Liver (tissue), 8 donors: ENCODE measurements at regions not wholly inside any gene's neighbourhood (a gene's known extent, or its start where the extent isn't known, plus 50 kb on each side); places are given as distances from the start of the nearest gene placed in this dataset.

Experiments
- DNase-seq: peaks from one replicate; pipeline ENCODE4 v3.0.0-alpha.2; 2017; ENCODE audit warnings: low spot score
- H3K27ac ChIP-seq, 2 donors: one replicate each; pipeline ENCODE4 v1.7.0; 2013; ENCODE audit warnings: inconsistent platforms in 2 of 2, low read length in 2 of 2, control low read depth in 1 of 2, low read depth in 1 of 2, mild to moderate bottlenecking in 1 of 2
- H3K27me3 ChIP-seq, 4 donors: one replicate each; pipeline versions ENCODE4 v1.6.1 to v1.7.0; 2013; ENCODE audit warnings: low read length in 3 of 4, inconsistent platforms in 1 of 4, mild to moderate bottlenecking in 1 of 4, moderate library complexity in 1 of 4; ENCODE audit not compliant: control insufficient read depth in 4 of 4, insufficient read depth in 4 of 4
- H3K36me3 ChIP-seq, 4 donors: one replicate each; pipeline versions ENCODE4 v1.6.1 to v1.7.0; 2013; ENCODE audit warnings: low read length in 3 of 4, mild to moderate bottlenecking in 3 of 4, low read depth in 1 of 4, moderate library complexity in 1 of 4; ENCODE audit not compliant: control insufficient read depth in 4 of 4, insufficient read depth in 3 of 4
- H3K4me1 ChIP-seq, 4 donors: one replicate each; pipeline versions ENCODE4 v1.6.1 to v1.7.0; 2013; ENCODE audit warnings: low read length in 3 of 4, mild to moderate bottlenecking in 3 of 4, moderate library complexity in 1 of 4; ENCODE audit not compliant: control insufficient read depth in 4 of 4, insufficient read depth in 4 of 4
- H3K4me3 ChIP-seq, 3 donors: one replicate each; pipeline versions ENCODE4 v1.6.1 to v1.7.0; 2013; ENCODE audit warnings: low read length in 3 of 3, control low read depth in 1 of 3, low read depth in 1 of 3, mild to moderate bottlenecking in 1 of 3
- H3K9ac ChIP-seq, 2 donors: one replicate each; pipeline ENCODE4 v1.7.0; 2013; ENCODE audit warnings: low read length in 2 of 2, mild to moderate bottlenecking in 2 of 2, moderate library complexity in 2 of 2, control low read depth in 1 of 2, low read depth in 1 of 2
- H3K9me3 ChIP-seq, 4 donors: one replicate each; pipeline versions ENCODE4 v1.6.1 to v1.7.0; 2013; ENCODE audit warnings: low read length in 3 of 4; ENCODE audit not compliant: control insufficient read depth in 4 of 4
- EGR1 ChIP-seq, 2 donors: IDR thresholded peaks; 2 replicates each; pipeline ENCODE4 v1.6.1; 2016 to 2018; ENCODE audit warnings: antibody characterized with exemption in 2 of 2, low read depth in 2 of 2
- FOXA1 ChIP-seq: IDR thresholded peaks from 2 replicates; pipeline ENCODE4 v1.6.1; 2016; ENCODE audit warnings: antibody characterized with exemption
- FOXA2 ChIP-seq: IDR thresholded peaks from 2 replicates; pipeline ENCODE4 v1.6.1; 2016; ENCODE audit warnings: antibody characterized with exemption
- GABPA ChIP-seq, 2 donors: IDR thresholded peaks in 1 of 2; conservative IDR thresholded peaks in 1 of 2; 2 replicates each; pipeline ENCODE4 v1.6.1; 2016; ENCODE audit warnings: antibody characterized with exemption in 2 of 2, mild to moderate bottlenecking in 1 of 2, moderate library complexity in 1 of 2
- HNF4A ChIP-seq, 2 donors: conservative IDR thresholded peaks; 2 replicates each; pipeline ENCODE4 v1.6.1; 2016; ENCODE audit warnings: antibody characterized with exemption in 2 of 2, mild to moderate bottlenecking in 2 of 2
- HNF4G ChIP-seq: IDR thresholded peaks from 2 replicates; pipeline ENCODE4 v1.6.1; 2016; ENCODE audit warnings: antibody characterized with exemption
- JUND ChIP-seq, 2 donors: IDR thresholded peaks; 2 replicates each; pipeline ENCODE4 v1.6.1; 2016; ENCODE audit warnings: antibody characterized with exemption in 2 of 2
- NR2F2 ChIP-seq: IDR thresholded peaks from 2 replicates; pipeline ENCODE4 v1.6.1; 2016; ENCODE audit warnings: antibody characterized with exemption
- RAD21 ChIP-seq, 2 donors: IDR thresholded peaks; 2 replicates each; pipeline ENCODE4 v1.6.1; 2016; ENCODE audit warnings: antibody characterized with exemption in 2 of 2, mild to moderate bottlenecking in 2 of 2
- SP1 ChIP-seq: IDR thresholded peaks from 2 replicates; pipeline ENCODE4 v1.6.1; 2018; ENCODE audit warnings: antibody characterized with exemption, mild to moderate bottlenecking
- TAF1 ChIP-seq: conservative IDR thresholded peaks from 2 replicates; pipeline ENCODE4 v1.6.1; 2016; ENCODE audit warnings: antibody characterized with exemption, mild to moderate bottlenecking
- YY1 ChIP-seq: IDR thresholded peaks from 2 replicates; pipeline ENCODE4 v1.6.1; 2016; ENCODE audit warnings: antibody characterized with exemption, mild to moderate bottlenecking
- WGBS: extraction: QIAGEN DNeasy Blood & Tissue Kit; methylation state at CpG from one replicate; pipeline ENCODE4 v1.1.7; 2013; 5-methylcytosine and 5-hydroxymethylcytosine counted together
- TF ChIP-seq, protein P1 (sequence below): IDR thresholded peaks from 2 replicates; pipeline ENCODE4 v1.6.1; 2016; ENCODE audit warnings: antibody characterized with exemption
- TF ChIP-seq, protein P2 (sequence below): IDR thresholded peaks from 2 replicates; pipeline ENCODE4 v1.6.1; 2016; ENCODE audit warnings: antibody characterized with exemption
- TF ChIP-seq, protein P3 (sequence below): IDR thresholded peaks from 2 replicates; pipeline ENCODE4 v1.6.1; 2016; ENCODE audit warnings: antibody characterized with exemption, mild to moderate bottlenecking
- TF ChIP-seq, protein P4 (sequence below): fragments of 150-350 bp; IDR thresholded peaks from 2 replicates; pipeline ENCODE4 v1.5.1; 2017; ENCODE audit warnings: improper control_type of control experiment, low read depth, low read length; ENCODE audit not compliant: missing input control
- TF ChIP-seq, protein P5 (sequence below): IDR thresholded peaks from 2 replicates; pipeline ENCODE4 v1.6.1; 2016; ENCODE audit warnings: antibody characterized with exemption
- donor health status: healthy.
- donor health status: healthy.
- donor health status: healthy.
- donor health status: healthy.
- donor health status: healthy.

DNA sequence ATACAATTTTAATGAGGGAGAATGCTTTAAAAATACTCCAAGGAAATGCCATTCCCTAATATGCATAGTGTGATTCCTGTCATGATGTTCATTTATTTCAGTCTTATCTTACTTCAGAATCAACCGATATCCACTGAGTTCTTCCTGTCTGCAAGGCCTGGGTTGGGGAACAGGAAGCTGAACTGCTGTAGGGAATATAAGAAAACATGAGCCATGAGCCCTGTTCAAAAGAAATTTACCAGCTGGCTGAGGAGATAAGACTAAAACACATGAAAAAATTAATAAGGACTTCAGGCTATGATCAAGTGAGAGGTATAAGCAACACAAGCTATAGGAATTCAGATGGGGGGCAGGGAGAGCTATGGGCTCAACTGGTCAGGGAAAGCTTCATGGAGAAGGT, 184.7 kb downstream of the PLPP4 start:
- H3K9me3 ChIP-seq: no peaks in the 10 kb centered on the region
- no peak for TF ChIP-seq FOXA2
- TF ChIP-seq, protein P1, sequence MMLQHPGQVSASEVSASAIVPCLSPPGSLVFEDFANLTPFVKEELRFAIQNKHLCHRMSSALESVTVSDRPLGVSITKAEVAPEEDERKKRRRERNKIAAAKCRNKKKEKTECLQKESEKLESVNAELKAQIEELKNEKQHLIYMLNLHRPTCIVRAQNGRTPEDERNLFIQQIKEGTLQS: no peak
- TF ChIP-seq TAF1: no peak
- TF ChIP-seq HNF4G: no peak
- no peak for TF ChIP-seq JUND (IDR thresholded peaks at IDR 0.05)
- no peak for TF ChIP-seq YY1
- TF ChIP-seq, protein P2, sequence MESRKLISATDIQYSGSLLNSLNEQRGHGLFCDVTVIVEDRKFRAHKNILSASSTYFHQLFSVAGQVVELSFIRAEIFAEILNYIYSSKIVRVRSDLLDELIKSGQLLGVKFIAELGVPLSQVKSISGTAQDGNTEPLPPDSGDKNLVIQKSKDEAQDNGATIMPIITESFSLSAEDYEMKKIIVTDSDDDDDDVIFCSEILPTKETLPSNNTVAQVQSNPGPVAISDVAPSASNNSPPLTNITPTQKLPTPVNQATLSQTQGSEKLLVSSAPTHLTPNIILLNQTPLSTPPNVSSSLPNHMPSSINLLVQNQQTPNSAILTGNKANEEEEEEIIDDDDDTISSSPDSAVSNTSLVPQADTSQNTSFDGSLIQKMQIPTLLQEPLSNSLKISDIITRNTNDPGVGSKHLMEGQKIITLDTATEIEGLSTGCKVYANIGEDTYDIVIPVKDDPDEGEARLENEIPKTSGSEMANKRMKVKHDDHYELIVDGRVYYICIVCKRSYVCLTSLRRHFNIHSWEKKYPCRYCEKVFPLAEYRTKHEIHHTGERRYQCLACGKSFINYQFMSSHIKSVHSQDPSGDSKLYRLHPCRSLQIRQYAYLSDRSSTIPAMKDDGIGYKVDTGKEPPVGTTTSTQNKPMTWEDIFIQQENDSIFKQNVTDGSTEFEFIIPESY: no peak
- TF ChIP-seq, protein P3, sequence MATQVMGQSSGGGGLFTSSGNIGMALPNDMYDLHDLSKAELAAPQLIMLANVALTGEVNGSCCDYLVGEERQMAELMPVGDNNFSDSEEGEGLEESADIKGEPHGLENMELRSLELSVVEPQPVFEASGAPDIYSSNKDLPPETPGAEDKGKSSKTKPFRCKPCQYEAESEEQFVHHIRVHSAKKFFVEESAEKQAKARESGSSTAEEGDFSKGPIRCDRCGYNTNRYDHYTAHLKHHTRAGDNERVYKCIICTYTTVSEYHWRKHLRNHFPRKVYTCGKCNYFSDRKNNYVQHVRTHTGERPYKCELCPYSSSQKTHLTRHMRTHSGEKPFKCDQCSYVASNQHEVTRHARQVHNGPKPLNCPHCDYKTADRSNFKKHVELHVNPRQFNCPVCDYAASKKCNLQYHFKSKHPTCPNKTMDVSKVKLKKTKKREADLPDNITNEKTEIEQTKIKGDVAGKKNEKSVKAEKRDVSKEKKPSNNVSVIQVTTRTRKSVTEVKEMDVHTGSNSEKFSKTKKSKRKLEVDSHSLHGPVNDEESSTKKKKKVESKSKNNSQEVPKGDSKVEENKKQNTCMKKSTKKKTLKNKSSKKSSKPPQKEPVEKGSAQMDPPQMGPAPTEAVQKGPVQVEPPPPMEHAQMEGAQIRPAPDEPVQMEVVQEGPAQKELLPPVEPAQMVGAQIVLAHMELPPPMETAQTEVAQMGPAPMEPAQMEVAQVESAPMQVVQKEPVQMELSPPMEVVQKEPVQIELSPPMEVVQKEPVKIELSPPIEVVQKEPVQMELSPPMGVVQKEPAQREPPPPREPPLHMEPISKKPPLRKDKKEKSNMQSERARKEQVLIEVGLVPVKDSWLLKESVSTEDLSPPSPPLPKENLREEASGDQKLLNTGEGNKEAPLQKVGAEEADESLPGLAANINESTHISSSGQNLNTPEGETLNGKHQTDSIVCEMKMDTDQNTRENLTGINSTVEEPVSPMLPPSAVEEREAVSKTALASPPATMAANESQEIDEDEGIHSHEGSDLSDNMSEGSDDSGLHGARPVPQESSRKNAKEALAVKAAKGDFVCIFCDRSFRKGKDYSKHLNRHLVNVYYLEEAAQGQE: no peak
- TF ChIP-seq NR2F2: no peak
- no peak for TF ChIP-seq RAD21 (IDR thresholded peaks at IDR 0.05)
- TF ChIP-seq, protein P4, sequence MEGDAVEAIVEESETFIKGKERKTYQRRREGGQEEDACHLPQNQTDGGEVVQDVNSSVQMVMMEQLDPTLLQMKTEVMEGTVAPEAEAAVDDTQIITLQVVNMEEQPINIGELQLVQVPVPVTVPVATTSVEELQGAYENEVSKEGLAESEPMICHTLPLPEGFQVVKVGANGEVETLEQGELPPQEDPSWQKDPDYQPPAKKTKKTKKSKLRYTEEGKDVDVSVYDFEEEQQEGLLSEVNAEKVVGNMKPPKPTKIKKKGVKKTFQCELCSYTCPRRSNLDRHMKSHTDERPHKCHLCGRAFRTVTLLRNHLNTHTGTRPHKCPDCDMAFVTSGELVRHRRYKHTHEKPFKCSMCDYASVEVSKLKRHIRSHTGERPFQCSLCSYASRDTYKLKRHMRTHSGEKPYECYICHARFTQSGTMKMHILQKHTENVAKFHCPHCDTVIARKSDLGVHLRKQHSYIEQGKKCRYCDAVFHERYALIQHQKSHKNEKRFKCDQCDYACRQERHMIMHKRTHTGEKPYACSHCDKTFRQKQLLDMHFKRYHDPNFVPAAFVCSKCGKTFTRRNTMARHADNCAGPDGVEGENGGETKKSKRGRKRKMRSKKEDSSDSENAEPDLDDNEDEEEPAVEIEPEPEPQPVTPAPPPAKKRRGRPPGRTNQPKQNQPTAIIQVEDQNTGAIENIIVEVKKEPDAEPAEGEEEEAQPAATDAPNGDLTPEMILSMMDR: no peak
- TF ChIP-seq HNF4A (conservative IDR thresholded peaks at IDR 0.05): no peak
- TF ChIP-seq SP1: no peak
- TF ChIP-seq, protein P5, sequence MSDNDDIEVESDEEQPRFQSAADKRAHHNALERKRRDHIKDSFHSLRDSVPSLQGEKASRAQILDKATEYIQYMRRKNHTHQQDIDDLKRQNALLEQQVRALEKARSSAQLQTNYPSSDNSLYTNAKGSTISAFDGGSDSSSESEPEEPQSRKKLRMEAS: no peak
- TF ChIP-seq GABPA (IDR thresholded peaks at IDR 0.05 in 1 of 2, conservative IDR thresholded peaks at IDR 0.05 in 1 of 2): no peak
- no peak for TF ChIP-seq FOXA1
- no peak for TF ChIP-seq EGR1 (IDR thresholded peaks at IDR 0.05; ENCODE audit: low read depth in 2 of 2)
- no peak for DNase-seq
- no peaks in the 10 kb centered on the region for H3K36me3 ChIP-seq
- H3K4me3 ChIP-seq: no peak overlapping the region
- no peak overlapping the region for H3K27ac ChIP-seq
- H3K4me1 ChIP-seq: no peaks in the 10 kb centered on the region
- no peak overlapping the region for H3K9ac ChIP-seq
- H3K27me3 ChIP-seq: peaks cover 0 to 5% (median 2%) of the 10 kb centered on the region in 4 donors
- WGBS: 65% methylated on average over 1 of the region's 1 CpG

DNA sequence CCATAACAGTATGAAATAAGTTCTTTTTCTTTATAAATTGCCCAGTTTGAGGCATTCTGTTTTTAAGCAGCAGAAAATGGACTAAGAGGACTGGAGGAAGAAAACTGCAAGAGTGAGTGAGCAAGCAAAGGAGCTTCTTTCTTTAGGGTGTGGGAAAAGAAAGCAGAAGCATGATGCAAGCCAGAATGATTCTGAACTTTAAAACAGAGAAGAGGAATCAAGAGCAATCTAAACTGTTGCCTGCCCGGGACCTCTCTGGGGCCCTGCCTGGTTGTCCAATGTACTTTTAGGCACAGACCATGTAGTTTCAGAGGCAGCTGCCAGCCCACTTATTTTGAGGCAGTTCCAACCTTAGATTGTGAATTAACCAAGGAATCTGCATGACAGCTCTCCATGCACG, 186.3 kb downstream of the PLPP4 start:
- TF ChIP-seq HNF4A (conservative IDR thresholded peaks at IDR 0.05) (no peak), EGR1 (IDR thresholded peaks at IDR 0.05; ENCODE audit: low read depth in 2 of 2) (no peak), RAD21 (IDR thresholded peaks at IDR 0.05) (no peak), FOXA1 (no peak), YY1 (no peak)
- TF ChIP-seq, protein P2: no peak
- TF ChIP-seq, protein P1: no peak
- no peak for DNase-seq
- Histone ChIP-seq H3K4me1 (no peaks in the 10 kb centered on the region), H3K27me3 (peaks cover 0 to 5% (median 2%) of the 10 kb centered on the region in 4 donors), H3K9ac (no peak overlapping the region), H3K27ac (no peak overlapping the region), H3K4me3 (no peak overlapping the region), H3K9me3 (no peaks in the 10 kb centered on the region), H3K36me3 (no peaks in the 10 kb centered on the region)
- WGBS: 62% methylated on average over 2 of the region's 2 CpGs
